GM21360 (cell line): ENCODE measurements at regions not wholly inside any gene's neighbourhood (a gene's known extent, or its start where the extent isn't known, plus 50 kb on each side); places are given as distances from the start of the nearest gene placed in this dataset.

Experiments used
- ATAC-seq: cut with Tn5 transposase; IDR thresholded peaks from one replicate; pipeline ENCODE4 v1.9.1; 2021; ENCODE audit warnings: mild to moderate bottlenecking, moderate library complexity; ENCODE audit not compliant: unreplicated experiment

GRCh38 chr13:68064001-68064770 is 834.0 kb upstream of the PCDH9 start:
- no peak for ATAC-seq

GRCh38 chr13:68063181-68063580 is 833.0 kb upstream of the PCDH9 start:
- ATAC-seq = no peak

- no peak for ATAC-seq
These were observed 827.7 kb upstream of the PCDH9 start for GRCh38 chr13:68057836-68058235.

- ATAC-seq = no peak
These were observed 826.9 kb upstream of the PCDH9 start for GRCh38 chr13:68056816-68057710.

GRCh38 chr13:68051910-68052309 is 821.8 kb upstream of the PCDH9 start:
- no peak for ATAC-seq

- no peak for ATAC-seq
These were observed 820.6 kb upstream of the PCDH9 start for GRCh38 chr13:68050761-68051160.

- no peak for ATAC-seq
These were observed 818.7 kb upstream of the PCDH9 start for GRCh38 chr13:68048802-68049359.

- no peak for ATAC-seq
These were observed 817.8 kb upstream of the PCDH9 start for GRCh38 chr13:68047889-68048288.

GRCh38 chr13:68046903-68047302 is 816.8 kb upstream of the PCDH9 start:
- ATAC-seq = no peak

GRCh38 chr13:68030152-68030809 is 800.1 kb upstream of the PCDH9 start:
- no peak for ATAC-seq

GRCh38 chr13:68028701-68029100 is 798.6 kb upstream of the PCDH9 start:
- no peak for ATAC-seq

- no peak for ATAC-seq
These were observed 797.2 kb upstream of the PCDH9 start for GRCh38 chr13:68027306-68027705.

- no peak for ATAC-seq
These were observed 795.9 kb upstream of the PCDH9 start for GRCh38 chr13:68026077-68026476.

GRCh38 chr13:68025604-68026003 is 795.5 kb upstream of the PCDH9 start:
- ATAC-seq = no peak

- no peak for ATAC-seq
These were observed 793.9 kb upstream of the PCDH9 start for GRCh38 chr13:68023838-68024581.

GRCh38 chr13:68019901-68020300 is 789.8 kb upstream of the PCDH9 start:
- no peak for ATAC-seq

- ATAC-seq = no peak
These were observed 779.4 kb upstream of the PCDH9 start for GRCh38 chr13:68009546-68009945.

GRCh38 chr13:68007576-68007975 is 777.4 kb upstream of the PCDH9 start:
- no peak for ATAC-seq

- no peak for ATAC-seq
These were observed 766.0 kb upstream of the PCDH9 start for GRCh38 chr13:67996101-67996500.

- no peak for ATAC-seq
These were observed 760.7 kb upstream of the PCDH9 start for GRCh38 chr13:67990868-67991267.

- no peak for ATAC-seq
These were observed 756.1 kb upstream of the PCDH9 start for GRCh38 chr13:67986234-67986633.
